SKM-1 (cell line): ENCODE measurements at regions not wholly inside any gene's neighbourhood (a gene's known extent, or its start where the extent isn't known, plus 50 kb on each side); places are given as distances from the start of the nearest gene placed in this dataset.

ENCODE experiments used
- DNase-seq: peaks from one replicate; lab custom pipeline; 2025; ENCODE audit not compliant: unreplicated experiment; lab: John Stamatoyannopoulos, UW

- no peak for DNase-seq
These were observed 472.8 kb upstream of the CELF2 start for GRCh38 chr10:10544890-10545289.

DNA sequence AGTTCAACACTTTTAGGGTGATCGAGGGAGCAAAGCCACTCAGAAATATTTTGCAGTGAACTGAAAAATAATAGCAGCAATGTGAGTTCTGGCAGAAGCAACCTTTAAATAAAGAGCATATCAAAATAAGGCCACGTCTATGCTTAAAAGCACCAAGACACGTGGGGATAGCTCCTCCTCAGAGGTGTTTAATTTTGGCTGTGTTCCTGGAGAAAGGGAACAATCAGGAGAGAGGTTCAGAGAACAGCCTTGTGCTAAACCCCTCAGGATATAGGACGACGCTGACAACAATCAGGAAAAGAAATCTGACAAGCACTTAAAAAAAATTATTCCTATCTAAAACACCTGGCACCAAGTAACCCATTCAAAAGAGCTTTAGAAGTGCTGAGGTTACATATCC lies 471.9 kb upstream of the CELF2 start:
- no peak for DNase-seq

DNA sequence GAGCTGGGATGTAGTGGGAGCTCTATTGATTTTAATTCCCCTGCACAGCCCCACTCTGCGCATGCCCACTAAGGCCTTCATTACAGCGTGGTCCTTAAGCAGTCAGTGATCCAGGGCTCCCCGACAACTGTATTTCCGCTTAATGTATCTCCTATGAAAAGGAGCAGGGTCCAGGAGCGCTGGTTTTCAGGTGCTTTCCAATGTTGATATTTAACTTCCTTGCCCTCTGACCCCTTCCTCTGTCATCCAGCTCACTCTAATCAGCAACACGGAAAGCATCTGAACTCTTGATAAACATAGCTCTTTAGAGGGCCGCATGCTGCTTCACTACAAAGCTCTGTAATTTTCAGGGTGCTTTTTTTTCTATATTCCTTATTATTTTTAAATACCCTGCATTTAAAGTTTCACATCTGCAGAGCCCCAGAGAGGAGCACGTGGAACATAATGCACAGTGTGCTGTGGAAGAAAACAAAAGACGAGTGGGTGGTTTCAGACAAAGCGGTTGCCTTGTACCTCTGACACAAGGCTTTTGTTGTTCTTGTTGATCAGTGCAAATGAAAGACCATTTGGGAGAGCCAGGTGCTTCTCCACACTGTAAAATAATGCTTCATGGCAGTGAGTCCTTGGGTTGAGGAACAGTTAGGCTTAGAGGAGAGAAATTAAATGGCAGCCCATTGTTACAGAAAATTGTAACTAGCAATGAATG lies 465.9 kb upstream of the CELF2 start:
- DNase-seq = no peak

GRCh38 chr10:10552948-10553347 lies 464.7 kb upstream of the CELF2 start:
- no peak for DNase-seq

GRCh38 chr10:10564081-10564794 lies 453.4 kb upstream of the CELF2 start:
- no peak for DNase-seq

DNA sequence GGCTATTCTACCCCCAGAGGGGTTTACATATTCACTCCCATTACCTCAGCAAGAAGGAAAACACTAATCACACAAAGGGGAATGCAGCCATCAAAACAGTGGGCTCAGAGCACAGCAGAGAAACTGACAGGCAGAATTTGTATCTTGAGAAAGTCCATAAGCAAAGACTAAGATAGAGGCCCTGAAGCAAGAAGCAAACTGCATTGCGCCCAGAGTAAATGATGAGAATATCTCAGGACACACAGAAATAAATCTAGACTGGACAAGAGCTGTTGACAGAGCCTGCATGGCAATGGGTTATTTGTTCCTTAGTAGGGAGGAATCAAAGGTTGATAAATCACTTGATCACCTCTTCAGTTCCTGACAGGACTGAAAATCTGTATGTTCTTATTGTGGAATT lies 440.7 kb upstream of the CELF2 start:
- DNase-seq = no peak

- no peak for DNase-seq
These were observed 438.0 kb upstream of the CELF2 start for GRCh38 chr10:10579709-10580108.

- DNase-seq = no peak
These were observed 433.5 kb upstream of the CELF2 start for GRCh38 chr10:10584161-10584560.

- no peak for DNase-seq
These were observed 429.8 kb upstream of the CELF2 start for GRCh38 chr10:10587744-10588393.

DNA sequence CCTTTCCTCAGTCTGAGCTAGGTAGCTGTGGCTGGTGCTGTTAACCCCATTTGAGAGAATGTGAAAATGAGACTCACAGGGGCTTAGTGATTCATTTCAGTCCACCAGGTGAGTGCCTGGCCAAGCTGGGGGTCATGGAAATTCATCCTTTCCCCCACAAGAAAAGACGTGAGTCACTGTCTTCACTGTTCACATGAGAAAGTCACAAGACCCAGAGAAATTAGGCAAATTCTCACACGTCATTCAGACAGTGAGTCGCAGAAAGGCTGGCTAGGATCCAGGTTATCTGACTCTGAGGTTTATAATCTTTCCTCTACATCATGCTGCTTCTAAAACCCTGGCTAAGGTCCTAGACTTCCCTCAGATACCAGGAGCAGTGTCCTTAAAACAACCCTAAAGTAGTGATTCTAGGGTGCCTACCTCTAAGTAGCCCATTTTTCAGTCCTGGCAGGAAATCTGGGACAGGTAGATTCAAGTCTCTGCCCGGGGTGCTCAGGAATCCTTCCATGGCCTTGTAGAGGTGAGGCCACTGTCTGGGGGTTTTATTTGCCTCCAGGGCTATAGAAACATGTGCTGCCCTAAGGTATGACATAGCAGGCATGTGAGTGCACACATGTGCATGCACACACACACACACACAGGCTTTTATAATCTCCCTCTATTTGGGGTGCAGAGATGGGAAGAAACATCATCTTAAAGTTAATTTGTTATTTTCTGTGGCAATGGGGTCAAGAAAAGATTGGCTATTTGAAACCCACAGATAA lies 427.9 kb upstream of the CELF2 start:
- no peak for DNase-seq

GRCh38 chr10:10591715-10592341 lies 425.8 kb upstream of the CELF2 start:
- no peak for DNase-seq

- no peak for DNase-seq
These were observed 421.4 kb upstream of the CELF2 start for GRCh38 chr10:10596256-10596655.

GRCh38 chr10:10598297-10598696 lies 419.4 kb upstream of the CELF2 start:
- DNase-seq = no peak

GRCh38 chr10:10600004-10600403 lies 417.7 kb upstream of the CELF2 start:
- DNase-seq = no peak

DNA sequence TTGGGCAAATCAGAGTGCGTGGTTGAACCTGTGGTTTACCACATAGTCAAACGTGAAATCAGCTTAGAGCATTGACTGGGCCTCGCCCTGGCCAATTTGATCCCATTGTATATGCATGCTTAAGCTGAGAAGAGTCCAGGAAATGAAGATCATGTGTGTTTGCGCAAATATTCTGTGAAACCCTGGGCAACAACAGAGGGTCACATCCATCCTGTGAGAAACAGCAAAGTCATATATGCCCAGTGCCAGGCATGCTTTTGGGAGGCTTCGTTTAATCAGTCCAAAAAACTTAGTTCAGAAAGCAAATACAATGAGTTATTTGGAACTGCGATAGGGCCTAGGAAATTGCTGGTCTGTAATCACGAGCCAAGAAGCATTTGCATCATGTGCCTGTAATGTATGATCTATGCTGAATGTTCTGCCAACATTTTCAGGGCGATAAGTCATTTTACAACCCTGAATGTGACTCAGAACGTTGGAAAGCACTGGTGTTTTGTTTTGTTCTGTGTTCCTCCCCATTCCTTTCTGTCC lies 412.1 kb upstream of the CELF2 start:
- no peak for DNase-seq

DNA sequence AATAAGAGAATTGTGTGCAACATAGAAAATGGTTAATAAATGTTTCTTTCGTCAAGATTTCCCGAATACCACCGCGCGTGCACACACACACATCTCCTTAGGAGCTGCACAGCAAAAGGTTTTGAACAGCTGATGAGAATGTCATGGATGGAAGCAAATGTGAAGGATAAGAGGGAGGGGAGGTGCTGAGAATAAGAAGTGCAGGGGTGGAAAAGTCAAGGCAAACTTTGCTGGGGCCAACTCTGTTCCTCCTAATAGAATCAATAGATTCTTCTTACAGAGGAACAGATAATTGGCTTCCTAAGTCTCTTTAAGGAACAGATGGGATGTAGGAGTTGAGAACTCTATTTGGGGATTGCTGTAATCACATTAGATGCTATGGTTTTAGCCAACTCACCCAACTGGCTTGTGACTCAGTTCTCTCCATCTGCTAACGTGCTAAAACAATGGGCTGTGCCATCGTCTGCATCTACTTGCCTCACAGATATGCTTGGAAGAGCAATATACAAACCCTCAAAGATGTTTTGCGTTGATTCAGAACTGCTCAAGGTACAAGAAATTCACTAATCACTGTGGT lies 408.2 kb upstream of the CELF2 start:
- DNase-seq = no peak

GRCh38 chr10:10610171-10610570 lies 407.5 kb upstream of the CELF2 start:
- no peak for DNase-seq

GRCh38 chr10:10612151-10612550 lies 405.5 kb upstream of the CELF2 start:
- no peak for DNase-seq

- DNase-seq = no peak
These were observed 403.9 kb upstream of the CELF2 start for GRCh38 chr10:10613656-10614244.

- no peak for DNase-seq
These were observed 400.0 kb upstream of the CELF2 start for GRCh38 chr10:10617686-10618085.
